GM12891 (cell line): ENCODE measurements at regions not wholly inside any gene's neighbourhood (a gene's known extent, or its start where the extent isn't known, plus 50 kb on each side); places are given as distances from the start of the nearest gene placed in this dataset.

Source experiments
- POLR2A ChIP-seq: IDR thresholded peaks from 2 replicates; pipeline ENCODE4 v1.6.1; 2011; ENCODE audit warnings: low read depth, low read length, control low read depth
- POLR2AphosphoS5 ChIP-seq: IDR thresholded peaks from 2 replicates; pipeline ENCODE4 v1.6.1; 2011; ENCODE audit warnings: low read depth, low read length, control low read depth
- TAF1 ChIP-seq: IDR thresholded peaks from 2 replicates; pipeline ENCODE4 v1.6.1; 2011; ENCODE audit warnings: low read depth, low read length, control low read depth

GRCh38 chr16:26987597-26988010 is 79.1 kb upstream of the C16orf82 start:
- TF ChIP-seq POLR2A (no peak), POLR2AphosphoS5 (no peak), TAF1 (no peak)
